SU-DHL-6 (cell line): ENCODE measurements at regions not wholly inside any gene's neighbourhood (a gene's known extent, or its start where the extent isn't known, plus 50 kb on each side); places are given as distances from the start of the nearest gene placed in this dataset.

Source experiments
- H2AFZ ChIP-seq: fragments of 200-600 bp; sonication (generic); 2 replicates; pipeline ENCODE4 v1.6.1; 2014; ENCODE audit warnings: low read depth, mild to moderate bottlenecking, moderate library complexity, mixed read lengths, antibody characterized with exemption, low read length; ENCODE audit not compliant: severe bottlenecking
- H3F3A ChIP-seq: fragments of 200-600 bp; shearing (Covaris generic); 2 replicates; pipeline ENCODE4 v1.6.0; 2016; ENCODE audit warnings: antibody characterized with exemption, mild to moderate bottlenecking; ENCODE audit not compliant: insufficient read depth
- H3K27ac ChIP-seq: fragments of 200-600 bp; sonication (generic); 2 replicates; pipeline ENCODE4 v1.5.1; 2016; ENCODE audit warnings: low read depth, mild to moderate bottlenecking, low read length, moderate library complexity, mixed read lengths
- H3K27me3 ChIP-seq: fragments of 200-600 bp; sonication (generic), shearing (Covaris generic); 2 replicates; pipeline ENCODE4 v1.6.0; 2014; ENCODE audit warnings: mild to moderate bottlenecking, low read length
- H3K36me3 ChIP-seq: fragments of 200-600 bp; sonication (generic); 2 replicates; pipeline ENCODE4 v1.6.1; 2014; ENCODE audit warnings: mild to moderate bottlenecking, low read length, mixed read lengths
- H3K4me2 ChIP-seq: fragments of 300-600, 200-600 bp; shearing (Covaris generic), sonication (generic); 2 replicates; pipeline ENCODE4 v1.6.0; 2014; ENCODE audit warnings: low read length, low read depth, mild to moderate bottlenecking; ENCODE audit not compliant: poor library complexity, severe bottlenecking
- H3K4me3 ChIP-seq: fragments of 200-600 bp; sonication (generic); 2 replicates; pipeline ENCODE4 v1.5.1; 2014; ENCODE audit warnings: antibody characterized with exemption, low read length, mild to moderate bottlenecking, mixed read lengths; ENCODE audit not compliant: insufficient read depth, poor library complexity, severe bottlenecking
- H3K79me2 ChIP-seq: fragments of 200-600 bp; sonication (generic); 2 replicates; pipeline ENCODE4 v1.6.1; 2014; ENCODE audit warnings: mild to moderate bottlenecking, low read length, moderate library complexity; ENCODE audit not compliant: insufficient read depth
- H3K9ac ChIP-seq: fragments of 200-600 bp; sonication (generic); 2 replicates; pipeline ENCODE4 v1.7.0; 2014; ENCODE audit warnings: mild to moderate bottlenecking, low read length
- H3K9me2 ChIP-seq: fragments of 200-600 bp; sonication (generic); replicated peaks from 2 replicates; pipeline ENCODE4 v1.6.1; 2014; ENCODE audit warnings: low read length; ENCODE audit not compliant: insufficient read depth
- H3K9me3 ChIP-seq: fragments of 200-600 bp; sonication (generic); 2 replicates; pipeline ENCODE4 v1.6.1; 2014; ENCODE audit warnings: low read length, mixed read lengths; ENCODE audit not compliant: insufficient read depth
- H4K20me1 ChIP-seq: fragments of 200-600 bp; sonication (generic); 2 replicates; pipeline ENCODE4 v1.6.1; 2014; ENCODE audit warnings: low read depth, mild to moderate bottlenecking, antibody characterized with exemption, low read length, moderate library complexity, mixed read lengths
- CTCF ChIP-seq: fragments of 200-600 bp; sonication (generic); IDR thresholded peaks from one replicate; pipeline ENCODE4 v1.5.1; 2017; ENCODE audit warnings: antibody characterized with exemption, mild to moderate bottlenecking, low read length, moderate library complexity; ENCODE audit not compliant: insufficient read depth, poor library complexity, severe bottlenecking
- EZH2phosphoT487 ChIP-seq: fragments of 200-600 bp; sonication (generic), shearing (Covaris generic); conservative IDR thresholded peaks from 2 replicates; pipeline ENCODE4 v1.6.1; 2018; ENCODE audit warnings: mild to moderate bottlenecking, antibody characterized with exemption, low read length, moderate library complexity, mixed read lengths

DNA sequence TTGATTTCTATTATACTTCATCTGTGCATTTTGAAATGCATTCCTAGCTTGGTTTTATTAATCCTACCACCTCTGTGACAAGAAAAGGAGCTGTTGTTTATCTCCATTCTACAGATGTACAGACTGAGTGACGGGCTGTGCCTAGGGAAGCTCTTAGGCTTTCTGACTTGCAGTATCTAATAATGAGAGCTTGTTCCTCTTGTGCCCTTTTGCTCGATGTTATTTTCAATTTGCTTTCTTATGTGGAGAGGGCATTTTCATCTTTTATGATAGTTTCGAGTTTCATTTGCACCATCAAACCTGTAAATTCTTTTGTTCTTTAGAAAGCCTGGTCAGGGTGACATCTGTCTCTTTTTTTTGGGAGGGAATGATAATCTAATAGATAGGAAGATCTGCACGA lies 256.5 kb downstream of the C4orf33 start:
- Histone ChIP-seq H3K4me2 (no peak overlapping the region), H3K9ac (no peak overlapping the region), H3K9me3 (no peaks in the 10 kb centered on the region), H3K36me3 (no peaks in the 10 kb centered on the region), H3K27ac (no peak overlapping the region), H3K9me2 (no peaks in the 10 kb centered on the region), H2AFZ (no peak overlapping the region), H3F3A (no peaks in the 10 kb centered on the region), H3K4me3 (no peak overlapping the region), H3K27me3 (no peaks in the 10 kb centered on the region), H4K20me1 (no peaks in the 10 kb centered on the region), H3K79me2 (no peaks in the 10 kb centered on the region)
- no peak for TF ChIP-seq EZH2phosphoT487
- TF ChIP-seq CTCF, result no peak

DNA sequence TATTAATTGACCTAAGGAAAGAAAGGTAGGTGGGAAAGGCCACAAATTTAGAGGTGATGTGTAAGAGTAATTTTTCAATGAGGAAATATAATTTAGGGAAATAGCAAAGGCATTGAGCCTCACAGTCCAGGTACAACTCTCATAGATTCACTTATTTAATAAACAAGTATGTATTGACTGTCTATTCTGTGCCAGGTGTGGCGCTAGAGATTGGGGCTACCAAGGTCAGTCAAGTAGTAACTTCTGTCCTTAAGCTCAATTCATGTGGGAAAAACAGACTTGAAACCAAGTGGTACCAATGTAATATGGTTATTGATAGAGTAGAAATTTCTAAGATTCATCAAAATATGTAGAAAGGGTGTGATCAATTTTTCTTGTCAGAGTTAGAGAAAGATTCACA lies 257.5 kb downstream of the C4orf33 start:
- H3K9me2 ChIP-seq, result no peaks in the 10 kb centered on the region
- H3K4me2 ChIP-seq, result no peak overlapping the region
- no peaks in the 10 kb centered on the region for H3K79me2 ChIP-seq
- no peak overlapping the region for H3K4me3 ChIP-seq
- no peak overlapping the region for H3K27ac ChIP-seq
- no peaks in the 10 kb centered on the region for H4K20me1 ChIP-seq
- no peaks in the 10 kb centered on the region for H3K9me3 ChIP-seq
- no peaks in the 10 kb centered on the region for H3K27me3 ChIP-seq
- no peaks in the 10 kb centered on the region for H3K36me3 ChIP-seq
- H3K9ac ChIP-seq, result no peak overlapping the region
- TF ChIP-seq EZH2phosphoT487, result no peak
- TF ChIP-seq CTCF, result no peak
- no peak overlapping the region for H2AFZ ChIP-seq
- H3F3A ChIP-seq, result no peaks in the 10 kb centered on the region

GRCh38 chr4:129355031-129355430 lies 259.1 kb downstream of the C4orf33 start:
- Histone ChIP-seq H3K36me3 (no peaks in the 10 kb centered on the region), H3K27ac (no peak overlapping the region), H3K9ac (no peak overlapping the region), H4K20me1 (no peaks in the 10 kb centered on the region), H3K9me2 (no peaks in the 10 kb centered on the region), H2AFZ (no peak overlapping the region), H3F3A (no peaks in the 10 kb centered on the region), H3K4me3 (no peak overlapping the region), H3K27me3 (no peaks in the 10 kb centered on the region), H3K4me2 (no peak overlapping the region), H3K9me3 (no peaks in the 10 kb centered on the region), H3K79me2 (no peaks in the 10 kb centered on the region)
- no peak for TF ChIP-seq EZH2phosphoT487
- TF ChIP-seq CTCF, result no peak

DNA sequence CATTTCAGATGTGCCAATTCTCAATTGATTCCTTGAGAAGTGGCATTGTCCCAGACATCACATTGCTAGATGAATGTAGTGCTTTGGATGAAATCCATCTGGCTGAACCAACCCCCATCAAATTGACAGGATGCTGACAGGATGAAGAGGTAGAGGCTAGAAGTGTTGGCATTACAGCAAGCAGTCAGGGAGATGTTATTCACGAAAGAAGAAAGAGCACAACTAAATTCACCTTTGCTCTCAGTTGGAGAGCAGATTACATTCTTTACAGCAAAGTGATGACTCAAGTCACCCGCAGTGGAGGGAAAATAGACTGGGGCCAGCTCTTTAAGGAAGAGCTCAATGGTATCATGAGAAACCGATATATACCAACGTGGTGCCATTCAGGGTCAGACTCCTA lies 259.6 kb downstream of the C4orf33 start:
- H3K9ac ChIP-seq, result no peak overlapping the region
- H3K79me2 ChIP-seq, result no peaks in the 10 kb centered on the region
- no peaks in the 10 kb centered on the region for H3F3A ChIP-seq
- no peaks in the 10 kb centered on the region for H4K20me1 ChIP-seq
- H3K27ac ChIP-seq, result no peak overlapping the region
- no peak overlapping the region for H3K4me3 ChIP-seq
- H2AFZ ChIP-seq, result no peak overlapping the region
- H3K9me2 ChIP-seq, result no peaks in the 10 kb centered on the region
- H3K27me3 ChIP-seq, result no peaks in the 10 kb centered on the region
- H3K36me3 ChIP-seq, result no peaks in the 10 kb centered on the region
- TF ChIP-seq CTCF, result no peak
- no peak for TF ChIP-seq EZH2phosphoT487
- H3K4me2 ChIP-seq, result no peak overlapping the region
- no peaks in the 10 kb centered on the region for H3K9me3 ChIP-seq
